Stimulated activated naive CD4-positive, alpha-beta T cell treated with Interleukin-2 at 50 U/mL for 16 hours (primary cell): ENCODE measurements at regions not wholly inside any gene's neighbourhood (a gene's known extent, or its start where the extent isn't known, plus 50 kb on each side); places are given as distances from the start of the nearest gene placed in this dataset.

Experiments used
- DNase-seq: peaks from one replicate; lab custom pipeline; 2025; lab: John Stamatoyannopoulos, UW

DNA sequence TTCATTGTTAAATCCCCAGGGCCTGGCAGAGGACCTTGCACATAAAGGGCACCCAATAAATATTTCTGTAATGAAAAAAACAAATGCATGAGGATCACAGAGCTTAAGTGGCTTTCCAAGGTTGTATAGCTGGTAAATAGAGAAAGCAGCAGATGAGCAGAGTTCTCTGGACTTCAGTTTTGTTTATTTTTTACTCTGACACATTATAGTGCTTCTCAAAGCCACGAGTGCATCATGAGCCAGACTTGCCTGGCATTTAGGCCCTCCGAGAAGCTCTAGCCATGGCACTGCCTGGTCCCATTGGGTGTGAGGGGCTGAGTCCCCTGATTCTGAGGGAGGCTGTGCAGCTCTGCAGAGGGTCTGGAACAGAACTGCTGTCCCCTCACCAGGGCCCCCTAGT lies 87.2 kb upstream of the ZNF32 start:
- DNase-seq, result no peak

- no peak for DNase-seq
These were observed 86.0 kb upstream of the ZNF32 start for GRCh38 chr10:43734716-43735115.

GRCh38 chr10:43731486-43731885 lies 82.8 kb upstream of the ZNF32 start:
- no peak for DNase-seq

DNA sequence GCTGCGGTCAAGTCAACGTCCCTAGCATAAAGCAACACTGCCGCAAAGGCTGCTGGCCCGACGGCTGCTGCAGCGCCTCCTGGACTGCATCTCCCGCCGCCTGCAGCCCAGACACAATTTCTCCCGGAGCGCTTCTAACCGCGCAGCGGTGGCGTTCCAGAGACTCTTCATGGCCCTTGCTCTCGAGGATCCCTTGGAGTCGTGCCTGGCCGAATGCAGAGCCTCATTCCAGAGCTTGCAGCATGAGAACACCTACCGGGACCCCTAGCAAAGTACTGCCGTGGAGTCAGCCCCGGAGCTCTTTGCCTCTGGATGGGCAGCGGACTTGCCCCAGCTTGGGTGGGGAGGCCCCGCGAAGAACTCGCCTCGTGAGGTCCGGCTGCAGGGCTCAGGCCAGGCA lies 79.7 kb upstream of the ZNF32 start:
- DNase-seq, result no peak

- DNase-seq, result no peak
These were observed 79.3 kb upstream of the ZNF32 start for GRCh38 chr10:43727935-43728334.

- DNase-seq, result no peak
These were observed 66.7 kb upstream of the ZNF32 start for GRCh38 chr10:43715334-43715733.

DNA sequence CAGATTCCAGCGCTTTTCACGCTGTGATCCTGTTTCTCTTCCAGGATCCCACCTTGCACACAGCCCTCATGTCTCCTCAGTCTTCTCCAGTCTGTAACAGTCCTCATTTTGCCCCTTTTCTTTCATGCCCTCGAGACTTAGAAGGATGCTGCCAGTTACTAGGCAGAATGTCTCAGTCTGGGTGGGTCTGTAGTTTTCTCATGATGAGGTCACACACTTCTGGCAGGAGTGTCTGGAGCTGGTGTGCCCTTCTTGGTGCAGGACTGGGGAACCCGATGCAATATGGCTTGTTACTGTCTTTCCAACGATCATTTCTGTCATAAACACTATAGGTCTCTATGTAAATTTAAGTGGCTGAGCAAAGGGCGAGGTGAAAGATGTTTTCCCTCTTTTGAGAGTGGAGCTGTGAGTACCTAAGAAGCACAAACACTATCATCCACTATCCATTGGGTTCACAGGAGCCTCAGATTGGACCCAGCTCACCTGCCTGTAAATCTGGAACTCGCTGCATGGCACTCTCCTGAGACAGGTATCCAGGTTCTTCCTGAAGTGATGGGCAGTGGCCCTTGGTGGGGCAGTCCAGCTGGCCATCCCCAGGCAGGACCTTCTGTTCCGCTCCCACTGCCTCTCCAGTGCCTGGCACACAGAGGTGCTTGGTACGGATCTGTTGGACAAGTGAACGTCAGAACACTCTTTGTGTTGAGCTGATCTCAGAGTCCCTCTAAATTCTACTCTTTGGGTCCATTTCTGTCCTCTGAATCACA lies 64.3 kb upstream of the ZNF32 start:
- no peak for DNase-seq

DNA sequence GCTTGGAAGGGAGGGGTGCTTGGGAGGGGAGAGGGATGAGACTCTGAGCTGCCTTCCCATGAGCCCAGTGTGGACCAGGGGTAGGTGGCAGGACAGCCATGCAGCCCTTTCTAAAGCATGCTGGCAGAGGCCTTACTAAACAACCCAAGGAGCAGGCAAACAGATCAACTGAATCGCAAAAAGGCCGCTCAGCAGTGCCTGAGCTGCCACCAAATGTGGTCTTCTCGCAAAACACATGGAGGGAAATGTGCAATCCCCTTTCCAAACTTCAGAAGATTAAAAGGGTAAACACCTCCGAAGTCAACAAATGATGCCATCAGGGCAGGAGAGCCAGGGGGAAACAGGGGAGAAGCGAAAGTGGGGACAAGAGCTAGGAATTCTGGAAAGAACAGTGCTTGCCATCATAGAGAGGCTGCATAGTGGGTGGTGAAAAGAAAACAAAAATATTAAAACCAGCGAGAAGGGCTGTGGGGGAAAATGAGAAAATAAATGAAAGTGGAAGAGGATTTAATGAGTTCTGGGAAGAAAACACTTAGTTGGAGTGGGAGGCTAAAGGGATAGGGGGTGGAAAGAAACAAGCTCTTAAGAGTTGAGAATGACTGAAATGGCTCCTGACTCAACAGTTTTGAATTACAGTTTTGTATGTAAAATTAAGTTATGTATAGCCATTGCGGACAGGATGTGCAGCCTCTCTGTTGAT lies 62.2 kb upstream of the ZNF32 start:
- no peak for DNase-seq

DNA sequence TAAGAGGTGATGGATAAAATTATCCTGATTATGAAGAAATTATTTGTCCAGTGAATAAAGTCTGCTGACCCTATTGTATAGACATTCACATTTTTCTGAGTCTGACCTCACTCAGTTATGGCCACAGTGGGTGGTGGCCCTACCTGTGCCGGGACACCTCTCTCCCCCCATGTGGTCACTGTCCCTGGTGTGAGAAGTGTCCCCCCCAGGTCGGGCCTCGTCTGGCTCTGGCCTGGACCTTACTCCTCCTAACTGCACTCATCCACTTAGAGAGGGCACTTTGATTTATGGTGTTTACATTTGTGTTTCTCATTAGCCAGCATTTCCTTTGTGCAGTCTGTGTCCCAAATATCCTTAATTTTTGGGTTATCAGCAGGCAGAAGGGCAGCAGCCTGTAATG lies 59.6 kb upstream of the ZNF32 start:
- DNase-seq, result no peak

DNA sequence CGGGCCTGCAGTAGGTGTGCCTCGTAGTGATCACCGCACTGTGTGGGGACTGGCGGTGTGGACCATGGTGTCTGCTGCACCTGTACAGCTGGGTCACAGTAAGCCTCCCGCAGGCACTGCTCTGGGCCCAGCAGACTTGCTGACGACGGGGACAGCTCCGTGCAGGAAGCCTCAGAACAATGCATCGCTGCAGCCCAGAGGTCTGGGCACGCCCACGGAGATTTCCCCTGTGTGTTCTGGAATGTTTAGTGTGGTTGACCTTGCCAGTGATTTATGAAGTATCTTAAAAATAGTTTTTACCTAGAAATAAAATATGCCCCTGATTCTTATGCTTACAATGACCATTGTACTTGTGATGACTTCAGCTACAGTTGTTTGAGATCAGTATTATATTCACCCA lies 59.1 kb upstream of the ZNF32 start:
- DNase-seq, result no peak

GRCh38 chr10:43706166-43706565 lies 57.5 kb upstream of the ZNF32 start:
- no peak for DNase-seq

DNA sequence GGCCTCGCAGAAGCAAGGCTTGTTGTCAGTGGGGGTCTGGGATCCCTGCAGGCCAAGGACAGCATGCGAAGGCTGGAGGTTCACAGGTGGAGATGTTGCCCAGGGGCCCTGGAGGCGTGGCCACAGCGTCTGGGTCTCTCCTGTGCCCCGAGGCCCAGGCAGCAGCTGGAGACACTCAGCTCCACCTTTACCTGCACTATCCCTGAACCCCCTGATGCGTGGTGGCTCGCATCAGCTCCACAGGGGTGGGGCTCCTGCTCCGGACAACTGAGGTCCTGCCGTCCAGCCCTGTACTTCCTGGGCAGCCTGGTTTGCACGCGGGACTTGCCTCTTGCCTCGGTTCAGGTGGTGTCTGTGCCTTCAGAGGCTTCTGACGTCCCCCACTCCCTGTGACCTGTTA lies 54.6 kb upstream of the ZNF32 start:
- no peak for DNase-seq

- DNase-seq, result no peak
These were observed 54.2 kb upstream of the ZNF32 start for GRCh38 chr10:43702936-43703281.

DNA sequence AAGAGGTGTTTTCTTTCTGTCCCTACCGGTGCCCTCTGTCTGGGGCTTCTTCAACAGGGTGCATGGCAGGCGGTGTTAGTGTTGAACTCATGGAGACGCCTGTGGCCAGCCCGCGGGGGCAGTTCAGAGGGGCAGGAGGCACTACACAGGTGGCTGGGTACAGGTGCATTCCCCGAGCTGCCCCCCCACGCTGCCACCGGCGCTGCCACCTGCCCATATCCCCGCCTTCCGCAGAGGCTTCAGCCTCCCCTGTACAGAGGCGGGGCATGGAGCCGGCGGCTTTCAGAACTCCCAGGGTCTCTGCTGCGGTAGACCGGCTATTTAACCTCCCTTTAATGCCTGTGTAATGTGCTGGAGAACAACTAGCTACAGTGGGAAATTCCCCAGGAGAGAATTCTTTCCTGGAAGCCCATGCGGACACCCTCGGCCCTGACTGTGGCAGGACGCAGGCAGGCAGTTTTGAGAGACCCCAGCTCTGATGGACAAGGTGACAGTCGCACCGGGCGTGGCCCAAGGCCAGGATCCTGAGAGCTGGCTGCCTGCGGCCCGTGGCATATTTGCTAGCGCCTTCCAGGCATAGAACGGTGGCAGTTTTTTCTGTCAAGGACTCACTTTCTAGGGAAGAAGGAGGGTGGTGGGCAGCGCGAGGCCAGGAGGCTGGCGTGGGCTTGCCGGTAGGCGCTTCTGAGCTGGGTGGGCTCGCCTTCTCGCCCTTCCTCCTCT lies 53.7 kb upstream of the ZNF32 start:
- DNase-seq, result no peak

DNA sequence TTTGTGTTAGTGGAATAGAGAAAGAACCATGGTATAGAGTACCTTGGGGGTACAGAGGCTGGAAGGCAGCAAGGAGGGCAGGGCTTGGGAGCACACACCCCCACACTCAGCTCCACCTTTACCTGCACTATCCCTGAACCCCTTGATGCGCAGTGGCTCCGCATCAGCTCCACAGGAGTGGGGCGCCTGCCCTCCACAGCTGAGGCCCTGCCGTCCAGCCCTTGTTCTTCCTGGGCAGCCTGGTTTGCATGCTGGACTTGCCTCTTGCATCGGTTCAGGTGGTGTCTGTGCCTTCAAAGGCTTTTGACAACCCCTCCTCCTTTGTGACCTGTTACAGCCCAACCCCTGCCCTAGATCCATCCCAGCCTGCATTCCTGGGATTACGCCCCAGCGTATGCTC lies 52.6 kb upstream of the ZNF32 start:
- DNase-seq, result no peak

DNA sequence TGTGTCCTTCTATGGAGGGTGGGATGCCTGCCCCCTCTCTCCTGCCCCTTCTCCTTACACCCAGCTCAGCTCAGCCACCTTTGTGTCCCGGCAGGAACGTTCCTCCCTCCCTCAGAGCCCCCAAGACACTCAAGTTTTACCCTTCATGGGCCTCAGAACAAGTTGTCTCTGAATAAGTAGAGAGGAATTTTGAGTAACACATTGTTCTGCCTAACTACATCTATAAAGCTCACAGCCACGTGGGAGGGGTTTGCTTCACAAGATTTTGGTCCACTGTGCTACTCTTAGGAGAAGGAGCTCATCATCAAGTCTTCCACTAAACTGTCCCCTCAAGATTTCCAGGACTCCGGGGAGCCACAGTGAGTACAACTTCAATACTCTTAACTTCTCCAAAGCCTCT lies 51.6 kb upstream of the ZNF32 start:
- no peak for DNase-seq

DNA sequence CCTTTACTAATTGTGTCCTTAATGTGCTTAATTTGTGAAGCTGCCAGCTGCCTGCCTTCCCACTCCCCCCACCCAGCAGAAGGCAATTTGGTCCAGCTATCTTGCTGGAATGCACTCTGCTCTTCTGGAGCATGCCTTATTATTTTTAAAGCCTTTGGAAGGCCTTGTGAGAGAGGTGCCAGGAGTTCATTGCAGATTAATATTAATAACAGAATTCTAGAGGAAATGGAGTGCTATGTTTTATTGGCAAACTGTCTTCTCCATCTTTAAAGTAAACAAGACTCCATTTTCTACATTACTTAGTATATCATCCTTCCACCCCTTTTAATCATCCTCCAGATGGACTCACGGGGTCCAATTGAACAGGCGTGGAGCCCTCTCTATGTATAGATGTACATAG lies 50.8 kb upstream of the ZNF32 start:
- DNase-seq, result no peak
